Gastrocnemius medialis (tissue), 4 donors: ENCODE measurements at regions not wholly inside any gene's neighbourhood (a gene's known extent, or its start where the extent isn't known, plus 50 kb on each side); places are given as distances from the start of the nearest gene placed in this dataset.
"Not testable (repeated sequence)": the region's sequence is repeated elsewhere in the genome, so short reads cannot be mapped to it uniquely, and the experiment has no call there.

Experiments used
- ATAC-seq, 2 donors: fragments of 150-250 bp; one replicate each; pipeline ENCODE4 v1.9.1; 2016
- DNase-seq, 2 donors: peaks; one replicate each; pipeline ENCODE4 v3.0.0-alpha.2; 2019
- H3K27ac ChIP-seq, 4 donors: fragments of 200-600 bp; sonication (generic); 1 replicate in 1 of 4; 2 replicates in 3 of 4; pipeline ENCODE4 v1.5.1; 2016 to 2018; ENCODE audit warnings: mild to moderate bottlenecking in 2 of 4, moderate library complexity in 1 of 4
- H3K27me3 ChIP-seq, 3 donors: fragments of 200-600 bp; sonication (generic) in 2 of 3; 1 replicate in 1 of 3; 2 replicates in 2 of 3; pipeline versions ENCODE4 v1.5.1 to v1.6.0; 2016 to 2019; ENCODE audit warnings: mild to moderate bottlenecking in 1 of 3, moderate library complexity in 1 of 3
- H3K36me3 ChIP-seq, 2 donors: fragments of 200-600 bp; sonication (generic) in 1 of 2; one replicate each; pipeline ENCODE4 v1.5.1; 2017 to 2018
- H3K4me1 ChIP-seq, 2 donors: fragments of 200-600 bp; sonication (generic) in 1 of 2; one replicate each; pipeline ENCODE4 v1.5.1; 2016 to 2017; ENCODE audit warnings: mild to moderate bottlenecking in 2 of 2
- H3K4me3 ChIP-seq, 4 donors: fragments of 200-600 bp; sonication (generic) in 3 of 4; 1 replicate in 1 of 4; 2 replicates in 3 of 4; pipeline ENCODE4 v1.5.1; 2016 to 2019; ENCODE audit warnings: mild to moderate bottlenecking in 2 of 4
- H3K9me3 ChIP-seq, 3 donors: fragments of 200-600 bp; sonication (generic) in 2 of 3; 1 replicate in 1 of 3; 2 replicates in 2 of 3; pipeline ENCODE4 v1.5.1; 2016 to 2019
- CTCF ChIP-seq, 5 experiments: fragments of 450-650 bp in 3 of 5; fragments of 200-600 bp in 2 of 5; sonication (generic) in 2 of 5; IDR thresholded peaks in 4 of 5; conservative IDR thresholded peaks in 1 of 5; 1 replicate in 4 of 5; 2 replicates in 1 of 5; pipeline ENCODE4 v1.5.1; 2016 to 2019; ENCODE audit warnings: antibody characterized with exemption in 5 of 5, mild to moderate bottlenecking in 3 of 5, moderate library complexity in 3 of 5
- POLR2A ChIP-seq, 2 donors: fragments of 450-650 bp; IDR thresholded peaks; one replicate each; pipeline ENCODE4 v1.6.1; 2017; ENCODE audit warnings: antibody characterized with exemption in 2 of 2, mild to moderate bottlenecking in 2 of 2, moderate library complexity in 2 of 2
- in situ Hi-C, 4 donors: fragments of 200-750 bp; cut with MboI; loops; one replicate each; pipeline versions ENCODE4 v1.15.0 to v1.8.0; 2017; ENCODE audit warnings: low sequenced_read_pairs in 4 of 4
- intact Hi-C: fragments of 100-400 bp; cut with DNase I; formaldehyde crosslinking; loops from one replicate; pipeline ENCODE4 v1.15.1; 2023; ENCODE audit warnings: low total_unique reads

- Histone ChIP-seq H3K36me3 (no peaks in the 10 kb centered on the region), H3K9me3 (no peaks in the 10 kb centered on the region), H3K4me1 (no peaks in the 10 kb centered on the region), H3K27me3 (no peaks in the 10 kb centered on the region), H3K27ac (no peak overlapping the region), H3K4me3 (no peak overlapping the region)
- TF ChIP-seq CTCF (IDR thresholded peaks at IDR 0.05 in 4 of 5, conservative IDR thresholded peaks at IDR 0.05 in 1 of 5) (no peak), POLR2A (IDR thresholded peaks at IDR 0.05) (no peak)
- in situ Hi-C loops (no loop called here), intact Hi-C loops (no loop called here)
- ATAC-seq, result no peak
- DNase-seq, result no peak
These were observed 388.0 kb downstream of the SUCLG1 start for GRCh38 chr2:84071050-84071449.

GRCh38 chr2:84065857-84066256 lies 393.2 kb downstream of the SUCLG1 start:
- H3K27me3 ChIP-seq, result no peaks in the 10 kb centered on the region
- TF ChIP-seq CTCF (IDR thresholded peaks at IDR 0.05 in 4 of 5, conservative IDR thresholded peaks at IDR 0.05 in 1 of 5) (no peak), POLR2A (IDR thresholded peaks at IDR 0.05) (no peak)

GRCh38 chr2:84057917-84058560 lies 401.0 kb downstream of the SUCLG1 start:
- no peaks in the 10 kb centered on the region for H3K9me3 ChIP-seq
- DNase-seq, result no peak
- no peak overlapping the region for H3K4me3 ChIP-seq
- no peak for ATAC-seq
- no peak overlapping the region for H3K27ac ChIP-seq
- in situ Hi-C loops, result no loop called here
- TF ChIP-seq CTCF (IDR thresholded peaks at IDR 0.05 in 4 of 5, conservative IDR thresholded peaks at IDR 0.05 in 1 of 5) (no peak), POLR2A (IDR thresholded peaks at IDR 0.05) (no peak)
- intact Hi-C loops, result no loop called here
- no peaks in the 10 kb centered on the region for H3K4me1 ChIP-seq
- H3K27me3 ChIP-seq, result no peaks in the 10 kb centered on the region
- H3K36me3 ChIP-seq, result no peaks in the 10 kb centered on the region

More at GRCh38 chr2:84065857-84066256, 393.2 kb downstream of the SUCLG1 start:
- DNase-seq (no peak), ATAC-seq (no peak)
- Histone ChIP-seq H3K4me1 (no peaks in the 10 kb centered on the region), H3K36me3 (no peaks in the 10 kb centered on the region), H3K9me3 (no peaks in the 10 kb centered on the region), H3K27ac (no peak overlapping the region), H3K4me3 (no peak overlapping the region)
- intact Hi-C loops, result no loop called here
- in situ Hi-C loops, result no loop called here

- Histone ChIP-seq H3K27me3 (no peaks in the 10 kb centered on the region), H3K4me3 (no peak overlapping the region), H3K4me1 (no peaks in the 10 kb centered on the region), H3K9me3 (no peaks in the 10 kb centered on the region), H3K27ac (no peak overlapping the region), H3K36me3 (no peaks in the 10 kb centered on the region)
- ATAC-seq (no peak), DNase-seq (no peak)
- in situ Hi-C loops (no loop called here), intact Hi-C loops (no loop called here)
- no peak for TF ChIP-seq POLR2A (IDR thresholded peaks at IDR 0.05)
- no peak for TF ChIP-seq CTCF (IDR thresholded peaks at IDR 0.05 in 4 of 5, conservative IDR thresholded peaks at IDR 0.05 in 1 of 5)
These were observed 403.3 kb downstream of the SUCLG1 start for GRCh38 chr2:84055816-84056215.

GRCh38 chr2:84054577-84054976 lies 404.5 kb downstream of the SUCLG1 start:
- not testable (repeated sequence) for DNase-seq

More at GRCh38 chr2:84054577-84054976, 404.5 kb downstream of the SUCLG1 start:
- H3K9me3 ChIP-seq, H3K27me3 ChIP-seq, in situ Hi-C loops, H3K4me1 ChIP-seq, intact Hi-C loops, ATAC-seq, H3K4me3 ChIP-seq, H3K27ac ChIP-seq, H3K36me3 ChIP-seq: not testable (repeated sequence)
